ENCODE measurements at regions not wholly inside any gene's neighbourhood (a gene's known extent, or its start where the extent isn't known, plus 50 kb on each side); places are given as distances from the start of the nearest gene placed in this dataset.

GRCh38 chr1:90486996-90487395 is 230.1 kb downstream of the BARHL2 start:
- DNase-seq = no peak

- DNase-seq = no peak
These were observed 230.8 kb downstream of the BARHL2 start for GRCh38 chr1:90486134-90486824.

DNA sequence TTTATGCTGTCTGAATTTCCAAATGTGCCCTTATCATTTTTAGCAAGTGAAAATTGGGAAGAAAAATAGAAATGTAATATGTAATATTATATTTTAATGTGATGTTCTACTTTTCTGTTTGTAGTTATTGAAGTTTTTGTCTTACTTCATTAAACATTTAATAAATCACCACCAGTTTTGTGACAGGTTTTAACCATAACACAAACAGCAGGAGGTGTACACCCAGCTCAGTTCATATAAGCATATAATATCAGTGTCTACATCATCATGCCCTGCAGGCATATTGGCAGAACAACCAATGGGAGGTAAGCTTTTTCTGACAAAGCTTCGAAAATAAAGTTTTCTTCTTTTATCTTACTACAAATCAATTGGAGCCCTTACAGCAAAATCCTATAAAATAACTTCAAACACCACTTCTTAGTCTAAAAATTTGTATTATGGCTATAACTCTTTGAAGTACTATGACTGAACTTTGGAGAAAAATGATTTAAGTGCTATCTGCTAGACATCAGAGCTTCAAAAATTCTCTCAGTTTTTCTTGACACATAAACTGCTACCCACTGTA is 236.7 kb downstream of the BARHL2 start:
- no peak for DNase-seq

GRCh38 chr1:90476994-90477393 is 240.1 kb downstream of the BARHL2 start:
- DNase-seq = no peak

- DNase-seq = no peak
These were observed 240.7 kb downstream of the BARHL2 start for GRCh38 chr1:90476411-90476810.

DNA sequence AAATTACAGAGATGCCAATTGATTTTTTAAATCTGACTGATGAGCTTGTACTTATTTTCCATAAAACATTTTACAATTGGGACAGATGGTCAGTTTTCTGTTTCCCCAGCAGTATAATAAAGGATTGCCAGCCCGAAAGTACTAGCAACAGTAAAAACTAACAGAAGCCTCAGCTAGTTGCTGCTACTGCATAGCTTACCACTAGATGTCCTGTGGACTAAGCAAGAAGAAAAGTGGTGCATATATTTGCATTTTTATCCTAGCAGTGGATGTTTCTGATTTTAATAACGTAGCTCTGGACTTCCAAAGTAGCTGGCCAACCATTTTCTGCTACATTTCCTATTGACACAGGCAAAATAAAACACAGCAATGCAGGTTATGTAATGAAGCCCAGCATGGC is 241.5 kb downstream of the BARHL2 start:
- DNase-seq = no peak

- DNase-seq = no peak
These were observed 242.4 kb downstream of the BARHL2 start for GRCh38 chr1:90474731-90475130.

- no peak for DNase-seq
These were observed 242.9 kb downstream of the BARHL2 start for GRCh38 chr1:90474158-90474557.

DNA sequence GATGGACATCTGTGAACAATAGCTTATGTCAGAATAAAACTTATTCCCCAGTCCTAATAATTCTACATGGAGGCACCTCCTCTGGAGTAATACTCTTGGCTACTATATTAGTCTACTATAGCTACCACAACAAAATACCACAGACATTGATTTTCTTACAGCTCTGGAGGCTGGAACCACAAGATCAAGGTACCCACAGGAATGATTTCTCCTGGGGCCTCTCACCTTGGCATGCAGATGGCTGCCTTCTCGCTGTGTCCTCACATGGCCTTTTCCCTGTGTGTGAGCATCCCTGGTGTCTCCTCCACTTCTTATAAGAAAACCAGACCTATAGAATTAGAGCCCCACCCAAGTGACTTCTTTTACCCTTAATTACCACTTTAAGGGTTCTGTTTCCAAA is 244.3 kb downstream of the BARHL2 start:
- no peak for DNase-seq

DNA sequence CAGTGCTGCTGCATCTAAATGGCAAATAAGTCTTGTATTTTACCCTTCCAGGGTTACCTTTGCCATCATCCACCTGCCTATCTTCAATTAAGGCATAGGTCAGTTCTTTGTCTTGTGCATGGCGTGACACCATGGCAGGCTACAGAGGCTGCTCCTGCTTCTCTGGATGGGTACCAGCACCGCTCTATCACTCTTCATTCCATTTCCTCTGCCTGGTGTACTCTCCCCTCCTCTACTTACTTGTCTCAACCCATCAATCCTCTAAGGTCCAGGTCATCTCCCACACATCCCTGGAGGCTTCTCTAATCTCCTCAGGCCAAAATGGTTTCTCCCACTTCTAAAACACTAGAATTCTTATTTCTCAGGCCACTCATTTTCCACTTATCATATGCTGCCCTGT is 257.5 kb downstream of the BARHL2 start:
- DNase-seq = no peak

DNA sequence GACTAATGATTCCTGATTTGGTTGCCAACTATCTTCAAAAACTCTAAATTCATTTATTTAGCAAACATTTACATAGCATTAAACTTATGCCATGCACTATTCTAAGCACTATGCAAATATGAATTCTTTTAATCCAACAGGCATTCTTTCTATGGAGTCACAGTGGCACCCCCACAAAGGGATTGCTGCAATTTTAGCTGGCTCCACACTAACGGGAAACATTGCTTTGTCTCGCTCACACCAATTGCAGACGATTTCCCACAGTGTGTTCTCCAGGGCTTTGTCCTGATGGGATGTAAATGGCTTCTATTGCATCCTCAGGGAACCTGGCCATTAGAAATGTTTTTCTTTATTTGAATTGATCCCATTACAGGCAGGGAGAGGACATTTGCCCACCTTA is 259.1 kb downstream of the BARHL2 start:
- DNase-seq = no peak

DNA sequence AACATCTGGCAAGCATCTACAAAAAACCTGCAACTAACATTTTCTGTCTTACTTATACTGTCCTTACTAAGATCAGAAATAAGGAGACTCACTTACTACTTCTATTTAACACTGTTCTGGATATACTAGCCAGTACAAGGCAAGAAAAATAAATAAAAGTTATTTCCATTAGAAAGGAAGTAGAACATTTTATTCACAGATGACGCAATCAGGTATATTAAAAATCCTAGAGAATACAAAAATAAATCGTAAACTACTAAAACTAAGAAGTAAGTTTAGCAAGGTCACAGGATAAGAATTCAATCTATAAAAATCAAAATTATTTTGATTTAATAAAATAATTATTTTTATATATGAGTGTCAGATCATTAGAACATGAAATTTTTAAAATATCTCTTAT is 264.6 kb downstream of the BARHL2 start:
- DNase-seq = no peak

DNA sequence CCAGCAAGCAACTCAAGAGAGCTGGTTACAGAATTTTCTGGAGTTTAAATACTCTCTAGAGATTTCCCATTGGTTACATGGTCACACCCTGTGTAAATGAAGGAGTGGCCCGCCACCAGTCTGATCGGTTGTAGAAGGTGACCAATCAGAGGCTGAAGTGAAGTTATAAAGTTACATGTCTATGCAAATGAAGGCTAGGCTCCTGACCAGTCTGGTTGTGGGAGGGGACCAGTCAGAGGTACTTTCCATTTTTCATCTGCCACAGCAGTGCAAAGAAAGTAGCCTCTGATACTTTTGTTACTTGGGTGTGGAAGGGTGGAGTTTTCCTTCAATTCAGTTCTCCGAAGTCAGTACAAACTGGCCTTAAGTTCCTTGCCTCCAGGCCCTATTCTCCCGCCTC is 273.7 kb downstream of the BARHL2 start:
- no peak for DNase-seq

- DNase-seq = no peak
These were observed 281.8 kb downstream of the BARHL2 start for GRCh38 chr1:90435351-90435750.

DNA sequence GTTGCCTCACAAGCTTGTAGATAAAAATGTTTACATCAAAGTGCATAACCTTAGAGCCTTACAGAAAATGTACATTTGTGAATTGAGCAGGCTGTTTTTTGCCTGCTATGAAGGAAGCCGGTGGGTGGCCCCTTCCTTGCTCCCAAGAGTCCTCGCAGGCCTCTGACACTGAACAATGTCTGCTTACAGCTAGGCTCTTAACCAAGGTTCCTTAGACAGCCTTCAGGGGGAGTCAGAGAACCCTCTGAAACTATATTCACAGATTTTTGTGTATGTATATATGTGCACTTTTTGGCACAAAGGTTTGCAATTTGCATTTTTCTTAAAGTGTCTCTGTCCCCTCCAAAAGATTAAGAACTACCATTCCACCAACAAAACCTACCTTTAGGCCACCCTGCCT is 282.6 kb downstream of the BARHL2 start:
- no peak for DNase-seq

GRCh38 chr1:90417126-90417525 is 300.0 kb downstream of the BARHL2 start:
- DNase-seq = no peak

GRCh38 chr1:90414201-90414600 is 302.9 kb downstream of the BARHL2 start:
- no peak for DNase-seq

GRCh38 chr1:90413519-90413918 is 303.6 kb downstream of the BARHL2 start:
- no peak for DNase-seq

DNA sequence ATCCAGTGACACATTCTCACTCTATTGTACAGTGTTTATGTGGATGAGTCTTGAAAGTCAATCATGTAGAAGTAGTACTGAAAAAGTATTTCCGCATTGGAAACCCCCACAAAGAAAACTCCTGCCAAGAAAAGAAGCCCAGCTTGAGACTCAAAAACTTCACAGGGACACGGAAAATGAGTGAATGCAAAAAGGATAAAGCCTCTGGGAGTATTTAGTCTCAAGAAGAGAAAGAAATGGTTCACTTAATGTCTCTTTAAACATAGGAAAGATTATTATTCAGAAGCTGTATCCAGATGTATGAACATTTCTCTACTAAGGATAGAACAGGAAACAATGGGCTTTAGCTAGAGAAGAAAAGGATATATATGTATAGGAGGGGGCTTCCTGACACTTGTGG is 304.5 kb downstream of the BARHL2 start:
- no peak for DNase-seq

GRCh38 chr1:90411185-90411584 is 305.9 kb downstream of the BARHL2 start:
- DNase-seq = no peak

DNA sequence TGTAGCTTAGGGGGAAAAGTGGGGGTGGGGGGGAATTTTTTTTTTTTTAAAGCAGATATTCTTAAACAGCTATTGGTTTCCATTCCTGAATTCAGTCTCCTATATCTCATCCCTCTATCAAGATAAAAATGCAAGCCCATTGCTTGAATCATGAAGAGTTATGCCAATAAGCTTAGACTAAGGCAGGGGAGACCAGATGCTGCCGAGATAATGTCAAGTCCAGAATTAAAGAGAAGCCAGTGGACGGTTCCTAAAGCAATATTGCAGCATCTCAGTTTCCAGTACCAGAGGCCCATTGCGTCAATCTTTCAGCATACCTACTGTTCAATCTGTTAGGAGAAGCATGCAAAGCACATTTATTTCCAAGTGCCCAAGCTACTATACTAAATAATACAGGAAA is 309.4 kb downstream of the BARHL2 start:
- DNase-seq = no peak

DNA sequence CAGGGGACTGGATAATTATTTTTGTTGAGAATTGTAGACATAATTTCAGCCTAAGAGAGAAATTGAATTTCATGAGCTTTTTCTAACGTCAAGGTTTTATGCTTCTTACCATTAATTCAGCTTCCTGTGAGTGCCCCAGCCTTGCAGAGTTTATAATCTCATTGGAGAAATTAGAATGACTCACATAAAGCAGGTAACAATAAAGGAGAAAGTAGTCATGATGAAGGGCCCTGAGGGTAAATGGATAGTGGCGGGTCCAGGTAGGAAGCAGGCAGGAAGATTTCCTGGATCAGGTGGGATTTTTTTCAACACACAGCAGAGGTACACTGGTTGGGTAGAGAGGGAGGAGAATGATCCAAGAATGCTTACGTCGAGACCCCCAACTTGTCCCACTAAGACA is 311.4 kb downstream of the BARHL2 start:
- DNase-seq = no peak

DNA sequence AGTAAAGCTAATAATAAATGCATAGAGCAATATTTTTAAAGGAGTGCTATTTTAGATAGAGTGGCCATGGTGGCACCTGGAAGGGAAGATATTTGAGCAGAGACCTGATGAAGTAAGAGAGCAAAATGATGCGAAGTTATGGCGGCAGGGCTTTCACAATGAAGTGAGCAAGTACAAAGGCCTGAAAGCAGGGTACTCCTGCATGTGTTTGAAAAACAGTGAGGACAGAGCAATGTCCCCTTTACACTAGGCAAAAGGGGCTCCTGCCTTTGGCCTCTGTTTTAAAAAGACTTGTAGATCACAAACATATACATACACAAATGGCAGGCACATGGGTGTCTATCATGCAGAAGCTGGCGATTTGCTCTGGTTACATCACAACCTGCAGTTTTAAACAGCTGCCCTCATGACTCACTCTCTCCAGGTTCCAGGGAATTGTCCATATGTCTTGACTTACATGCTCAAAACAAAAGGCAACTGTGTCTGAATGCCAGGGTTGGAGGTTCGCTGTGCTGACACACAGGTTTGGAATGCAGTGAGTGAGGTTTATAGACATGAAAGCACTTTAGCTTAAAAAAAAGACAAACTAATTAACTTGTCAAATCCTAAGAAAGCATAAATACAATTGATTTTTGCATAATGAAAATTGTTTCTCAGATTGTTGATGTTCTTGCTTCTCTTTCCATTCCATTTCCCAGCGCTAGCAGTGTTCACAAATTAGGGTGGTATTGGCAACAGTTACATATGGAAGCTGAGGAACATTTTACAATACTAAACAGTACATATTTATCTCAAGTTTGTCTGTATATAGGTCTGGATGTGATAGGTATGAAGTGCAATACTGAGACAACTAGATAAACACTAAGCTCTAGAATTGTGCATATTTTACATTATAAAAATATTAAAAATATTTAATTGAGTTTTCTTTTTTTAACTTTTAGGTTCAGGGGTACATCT is 313.9 kb downstream of the BARHL2 start:
- DNase-seq = no peak

GRCh38 chr1:90400131-90400530 is 317.0 kb downstream of the BARHL2 start:
- no peak for DNase-seq

Data from stimulated activated CD4-positive, alpha-beta T cell treated with anti-CD3 and anti-CD28 coated beads, Interleukin-15, amount 100 ng/mL, for 24 hours (primary cell).